Activated CD8-positive, alpha-beta T cell treated with anti-CD3 and anti-CD28 coated beads for 36 hours (primary cell): ENCODE measurements at regions not wholly inside any gene's neighbourhood (a gene's known extent, or its start where the extent isn't known, plus 50 kb on each side); places are given as distances from the start of the nearest gene placed in this dataset.

Experiments used
- ATAC-seq: fragments of 200-7000 bp; cut with Tn5 transposase; one replicate; pipeline ENCODE4 v1.10.0; 2021; ENCODE audit warnings: mild to moderate bottlenecking, moderate library complexity
- CTCF ChIA-PET: fragments of 350-600 bp; sonication (Branson Sonifier 250); formaldehyde crosslinking; loops from one replicate; lab custom pipeline; 2021; ENCODE audit warnings: antibody characterized with exemption; lab: Charles Lee
- POLR2A ChIA-PET: fragments of 350-600 bp; sonication (Branson Sonifier 250); formaldehyde crosslinking; loops from one replicate; lab custom pipeline; 2021; ENCODE audit warnings: antibody characterized with exemption; lab: Charles Lee
- DNase-seq: peaks from one replicate; pipeline ENCODE4 v3.0.0-alpha.2; 2020
- H3K27ac Mint-ChIP-seq: one replicate; pipeline ENCODE4 v1.8.0; 2021; ENCODE audit warnings: mild to moderate bottlenecking, mixed read lengths
- H3K27me3 Mint-ChIP-seq: one replicate; pipeline ENCODE4 v1.8.0; 2021; ENCODE audit warnings: mixed read lengths
- H3K36me3 Mint-ChIP-seq: one replicate; pipeline ENCODE4 v1.8.0; 2021; ENCODE audit warnings: low read depth, mixed read lengths
- H3K4me1 Mint-ChIP-seq: one replicate; pipeline ENCODE4 v1.8.0; 2021; ENCODE audit warnings: low read depth, mixed read lengths
- H3K4me3 Mint-ChIP-seq: one replicate; pipeline ENCODE4 v1.8.0; 2021; ENCODE audit warnings: mild to moderate bottlenecking, moderate library complexity, mixed read lengths
- H3K9me3 Mint-ChIP-seq: one replicate; pipeline ENCODE4 v1.8.0; 2021; ENCODE audit warnings: mixed read lengths
- intact Hi-C: fragments of 100-400 bp; cut with micrococcal nuclease; formaldehyde crosslinking; loops from one replicate; pipeline ENCODE4 v1.10.0; 2022
- TF ChIP-seq, protein P1 (sequence below): fragments of 200-600 bp; IDR thresholded peaks from one replicate; pipeline ENCODE4 v1.8.0; 2022; ENCODE audit warnings: antibody characterized with exemption, mild to moderate bottlenecking

DNA sequence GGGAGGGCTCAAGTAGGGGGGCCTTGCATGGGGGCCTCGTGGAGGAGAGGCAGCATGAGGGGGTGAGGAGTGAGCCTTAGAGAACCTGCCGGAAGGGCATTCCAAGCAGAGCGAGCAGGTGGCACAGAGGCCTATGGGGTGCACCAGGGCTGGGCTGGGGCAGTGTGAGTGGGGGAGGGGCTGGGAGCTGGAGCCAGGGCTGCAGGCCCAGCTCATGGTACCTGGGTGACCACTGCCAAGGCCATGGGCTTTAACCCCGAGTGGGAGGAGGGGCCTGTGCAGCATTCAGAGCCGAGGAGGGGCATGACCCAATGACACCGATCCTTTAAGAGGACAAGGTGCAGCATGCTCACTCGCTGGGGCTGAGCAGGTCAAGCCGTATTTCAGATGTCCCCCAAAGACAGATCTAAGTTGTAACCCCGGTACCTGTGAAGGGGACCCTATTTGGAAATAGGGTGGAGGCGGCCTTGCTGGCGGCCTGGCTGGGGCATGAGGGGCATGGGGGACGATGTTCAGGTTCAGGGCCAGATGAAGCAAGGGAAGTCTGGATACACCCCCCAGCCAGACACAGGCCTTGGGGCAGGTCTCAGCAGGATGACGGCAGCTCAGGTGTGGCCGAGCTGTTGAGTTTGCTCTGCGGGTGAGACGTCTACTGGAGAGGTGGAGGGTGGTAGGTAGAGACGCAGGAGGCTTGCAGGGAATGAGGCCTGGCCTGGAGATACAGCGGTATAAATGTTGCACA, 137.0 kb downstream of the CPZ start:
- Mint-ChIP-seq H3K27ac (no peak overlapping the region), H3K36me3 (no peaks in the 10 kb centered on the region), H3K4me1 (peaks cover 2% of the 10 kb centered on the region), H3K9me3 (no peaks in the 10 kb centered on the region), H3K27me3 (no peaks in the 10 kb centered on the region), H3K4me3 (no peak overlapping the region)
- ATAC-seq (no peak), DNase-seq (no peak)
- intact Hi-C loops: no loop called here
- CTCF ChIA-PET: no interaction called here
- POLR2A ChIA-PET: no interaction called here
- TF ChIP-seq, protein P1, sequence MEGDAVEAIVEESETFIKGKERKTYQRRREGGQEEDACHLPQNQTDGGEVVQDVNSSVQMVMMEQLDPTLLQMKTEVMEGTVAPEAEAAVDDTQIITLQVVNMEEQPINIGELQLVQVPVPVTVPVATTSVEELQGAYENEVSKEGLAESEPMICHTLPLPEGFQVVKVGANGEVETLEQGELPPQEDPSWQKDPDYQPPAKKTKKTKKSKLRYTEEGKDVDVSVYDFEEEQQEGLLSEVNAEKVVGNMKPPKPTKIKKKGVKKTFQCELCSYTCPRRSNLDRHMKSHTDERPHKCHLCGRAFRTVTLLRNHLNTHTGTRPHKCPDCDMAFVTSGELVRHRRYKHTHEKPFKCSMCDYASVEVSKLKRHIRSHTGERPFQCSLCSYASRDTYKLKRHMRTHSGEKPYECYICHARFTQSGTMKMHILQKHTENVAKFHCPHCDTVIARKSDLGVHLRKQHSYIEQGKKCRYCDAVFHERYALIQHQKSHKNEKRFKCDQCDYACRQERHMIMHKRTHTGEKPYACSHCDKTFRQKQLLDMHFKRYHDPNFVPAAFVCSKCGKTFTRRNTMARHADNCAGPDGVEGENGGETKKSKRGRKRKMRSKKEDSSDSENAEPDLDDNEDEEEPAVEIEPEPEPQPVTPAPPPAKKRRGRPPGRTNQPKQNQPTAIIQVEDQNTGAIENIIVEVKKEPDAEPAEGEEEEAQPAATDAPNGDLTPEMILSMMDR: no peak

DNA sequence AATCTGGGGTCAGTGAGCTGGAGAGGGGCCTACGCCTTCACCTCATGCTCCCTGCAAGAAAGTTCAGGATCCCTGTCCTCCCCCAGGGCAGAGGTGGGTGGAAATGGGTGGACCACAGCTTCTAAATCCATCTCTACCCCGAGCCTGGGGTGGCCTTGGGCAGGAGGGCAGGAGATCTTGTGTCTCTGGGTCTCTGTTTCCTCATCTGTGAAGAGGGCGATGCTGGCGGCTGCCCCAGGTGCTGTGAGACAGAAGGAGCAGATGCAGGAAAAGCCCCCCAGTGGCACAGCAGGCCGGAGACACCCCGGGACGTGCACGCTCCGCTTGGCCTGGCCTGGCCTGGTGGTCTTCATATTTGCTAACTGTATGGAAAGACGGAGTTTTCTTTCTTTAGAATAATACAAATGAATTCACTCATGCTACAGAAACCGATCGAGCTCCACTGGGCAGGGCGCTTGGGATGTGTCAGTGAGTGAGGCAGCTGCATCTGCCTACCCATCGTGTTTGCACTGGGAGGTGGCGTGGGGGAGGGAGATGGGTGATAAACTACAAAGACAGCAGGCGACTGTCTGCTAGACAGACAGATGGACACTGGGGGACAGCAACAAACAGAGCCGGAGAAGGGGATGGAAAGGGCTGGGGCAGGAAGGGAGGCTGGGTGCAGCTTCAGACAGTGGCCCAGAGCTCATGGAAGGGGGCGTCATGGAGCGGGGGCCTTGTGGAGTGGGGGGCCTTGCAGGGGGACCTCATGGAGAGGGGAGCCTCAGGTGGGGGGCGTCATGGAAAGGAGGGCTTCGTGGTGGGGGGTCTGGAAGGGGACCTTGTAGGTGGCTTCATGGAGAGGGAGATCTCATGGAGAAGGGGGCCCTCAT, 136.2 kb downstream of the CPZ start:
- Mint-ChIP-seq H3K9me3 (no peaks in the 10 kb centered on the region), H3K4me3 (no peak overlapping the region), H3K27ac (no peak overlapping the region), H3K36me3 (no peaks in the 10 kb centered on the region), H3K27me3 (no peaks in the 10 kb centered on the region), H3K4me1 (peaks cover 2% of the 10 kb centered on the region)
- ATAC-seq (no peak), DNase-seq (no peak)
- TF ChIP-seq, protein P1: no peak
- ChIA-PET POLR2A (no interaction called here), CTCF (no interaction called here)
- intact Hi-C loops: no loop called here

DNA sequence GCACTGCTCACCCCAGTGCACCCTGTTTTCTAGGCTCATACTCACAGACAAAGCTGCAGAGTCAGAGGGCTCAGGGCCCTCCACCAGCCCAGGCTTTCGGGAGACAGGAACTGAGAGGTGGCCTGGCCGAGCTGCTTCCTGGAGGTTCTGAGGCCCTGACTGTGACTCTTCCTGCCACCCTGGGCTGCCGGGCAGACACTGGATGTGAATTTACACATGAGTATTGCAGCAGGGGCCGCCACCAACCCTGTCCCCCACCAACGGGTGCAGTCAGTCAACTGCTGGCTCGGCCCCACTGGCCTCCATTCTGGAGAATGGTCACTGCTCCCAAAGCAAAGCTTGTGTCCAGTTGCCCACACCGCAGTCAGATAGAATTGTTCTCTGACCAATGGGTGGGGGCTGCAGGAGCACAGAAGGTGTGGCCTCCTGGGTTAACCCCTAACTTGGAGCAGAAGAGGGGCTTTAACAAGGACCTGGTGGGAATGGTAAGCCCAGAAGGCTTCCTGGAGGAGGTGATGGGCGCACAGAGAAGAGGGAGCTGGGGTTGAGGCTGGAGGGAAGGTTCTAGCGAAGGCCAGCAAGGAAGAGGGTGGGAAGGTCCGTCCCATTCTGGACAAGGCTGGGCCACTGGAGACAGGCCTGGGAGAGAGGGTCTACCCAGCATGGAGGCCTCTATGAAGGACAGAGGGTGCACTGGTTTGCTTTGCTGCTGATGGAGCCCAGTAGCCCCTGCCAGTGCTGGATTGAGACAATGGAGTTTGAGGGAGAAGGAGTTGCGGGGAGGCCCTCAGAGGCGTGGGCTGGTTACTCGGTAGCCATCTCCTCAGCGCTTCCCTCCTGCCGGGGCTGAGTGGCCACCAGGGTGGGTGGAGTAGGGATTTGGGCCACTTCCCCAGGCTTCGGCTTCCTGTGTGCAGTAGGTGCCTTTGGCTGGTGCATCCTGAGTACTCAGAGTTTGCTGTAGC, 135.3 kb downstream of the CPZ start:
- DNase-seq: peak; percentile 5
- H3K27me3 Mint-ChIP-seq: no peaks in the 10 kb centered on the region
- intact Hi-C loops: no loop called here
- H3K4me1 Mint-ChIP-seq: peaks cover 2% of the 10 kb centered on the region
- TF ChIP-seq, protein P1: no peak
- POLR2A ChIA-PET: no interaction called here
- peak; percentile 20 for ATAC-seq
- no peaks in the 10 kb centered on the region for H3K9me3 Mint-ChIP-seq
- CTCF ChIA-PET: no interaction called here
- H3K27ac Mint-ChIP-seq: no peak overlapping the region
- no peaks in the 10 kb centered on the region for H3K36me3 Mint-ChIP-seq
- H3K4me3 Mint-ChIP-seq: no peak overlapping the region

DNA sequence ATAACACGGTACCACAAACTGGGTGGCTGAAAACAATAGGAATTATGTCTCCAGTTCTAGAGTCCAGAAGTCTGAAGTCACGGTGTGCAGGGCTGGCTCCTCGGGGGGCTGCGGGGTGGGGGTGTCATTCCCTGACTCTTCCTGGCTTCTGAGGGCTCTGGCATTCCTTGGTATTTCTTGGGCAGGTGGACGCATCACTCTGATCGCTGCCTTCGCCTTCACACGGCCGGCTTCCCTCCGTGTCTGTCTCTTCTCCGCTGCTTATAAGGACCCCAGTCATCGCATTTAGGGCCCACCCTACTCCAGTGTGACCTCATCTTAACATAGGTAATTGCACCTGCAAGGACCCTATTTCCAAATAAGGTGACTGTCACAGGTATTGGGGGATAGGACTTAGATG, 134.6 kb downstream of the CPZ start:
- POLR2A ChIA-PET: no interaction called here
- no peak for DNase-seq
- Mint-ChIP-seq H3K27ac (no peak overlapping the region), H3K27me3 (no peaks in the 10 kb centered on the region), H3K4me3 (no peak overlapping the region), H3K9me3 (no peaks in the 10 kb centered on the region), H3K36me3 (no peaks in the 10 kb centered on the region), H3K4me1 (peaks cover 2% of the 10 kb centered on the region)
- ATAC-seq: no peak
- intact Hi-C loops: no loop called here
- CTCF ChIA-PET: no interaction called here
- TF ChIP-seq, protein P1: no peak
